Pancreas (tissue), 10 donors: ENCODE measurements at regions not wholly inside any gene's neighbourhood (a gene's known extent, or its start where the extent isn't known, plus 50 kb on each side); places are given as distances from the start of the nearest gene placed in this dataset.

Experiments
- ATAC-seq, 4 donors: fragments of 200-7000 bp; cut with Tn5 transposase; one replicate each; pipeline versions ENCODE4 v1.8.0 to v1.9.1; 2020; ENCODE audit warnings: mild to moderate bottlenecking in 4 of 4, moderate library complexity in 4 of 4
- DNase-seq, 6 donors: peaks; one replicate each; pipeline ENCODE4 v3.0.0-alpha.2; 2020
- FAIRE-seq: peaks from 2 replicates; lab custom pipeline; 2012; peaks lifted over from hg19 to GRCh38; lab: Jason Lieb, UNC
- H3K27ac ChIP-seq, 4 donors: fragments of 200-600 bp; sonication (generic); 1 replicate in 3 of 4; 2 replicates in 1 of 4; pipeline versions ENCODE4 v1.5.0 to v1.8.0; 2020
- H3K27me3 ChIP-seq, 4 donors: fragments of 200-600 bp; one replicate each; pipeline ENCODE4 v1.8.0; 2021
- H3K36me3 ChIP-seq, 3 donors: fragments of 200-600 bp; sonication (generic) in 1 of 3; one replicate each; pipeline versions ENCODE4 v1.5.0 to v1.8.0; 2020 to 2021
- H3K4me1 ChIP-seq, 3 donors: fragments of 200-600 bp; one replicate each; pipeline ENCODE4 v1.8.0; 2021
- H3K4me3 ChIP-seq, 4 donors: fragments of 200-600 bp; sonication (generic) in 2 of 4; one replicate each; pipeline versions ENCODE4 v1.5.0 to v1.8.0; 2020 to 2021
- H3K9me3 ChIP-seq, 4 donors: fragments of 200-600 bp; one replicate each; pipeline ENCODE4 v1.8.0; 2021
- WGBS, 2 donors: extraction: QIAGEN DNeasy Blood & Tissue Kit; methylation state at CpG; one replicate each; pipeline ENCODE4 v1.1.7; 2013; 5-methylcytosine and 5-hydroxymethylcytosine counted together
- intact Hi-C, 3 donors: fragments of 100-400 bp; cut with DNase I; formaldehyde crosslinking; loops; one replicate each; pipeline versions ENCODE4 v1.11.1 to v1.14.2; 2022
- TF ChIP-seq, protein P1 (sequence below), 4 donors: fragments of 200-600 bp; sonication (generic) in 3 of 4; IDR thresholded peaks; one replicate each; pipeline versions ENCODE4 v1.5.0 to v1.8.0; 2021; ENCODE audit warnings: antibody characterized with exemption in 4 of 4
- donor health status: healthy with polysubstance abuse.
- donor health status: DM: no; HTN: no; CAD: no; lungs with moderate emphysema.
- donor health status: DM: no; HTN: no; CAD: no.
- donor health status: control.
- donor health status: control.
- donor health status: Bipolar disorder and iron deficiency.
- donor health status: DM: yes; HTN: yes; CAD: no.
- donor health status: DM: no; HTN: no; CAD: no.
- donor health status: DM: no; HTN: no; CAD: no.
- donor health status: DM: yes; HTN: yes; CAD: no.

DNA sequence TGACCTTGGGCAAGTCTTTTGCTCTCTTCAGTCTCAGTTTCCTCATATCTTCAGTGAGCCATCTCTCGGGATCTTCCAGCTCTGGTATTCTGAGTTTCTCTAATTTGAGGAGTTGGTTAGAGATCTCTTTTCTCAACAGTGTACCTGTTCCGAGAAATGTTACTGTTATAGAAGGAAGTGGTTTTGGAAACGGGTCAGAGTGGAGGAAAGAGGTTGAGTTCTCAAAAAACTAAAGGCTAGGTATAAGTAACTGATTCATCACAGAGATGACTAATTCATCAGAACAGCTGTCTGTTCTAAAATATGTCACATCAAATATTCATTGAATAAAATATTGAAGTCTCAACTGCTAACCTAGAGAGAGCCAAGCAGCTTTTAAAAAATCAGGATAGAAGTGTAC, 106.6 kb downstream of the PALM2AKAP2 start:
- no peak overlapping the region for H3K27ac ChIP-seq
- H3K27me3 ChIP-seq = no peaks in the 10 kb centered on the region
- TF ChIP-seq, protein P1, sequence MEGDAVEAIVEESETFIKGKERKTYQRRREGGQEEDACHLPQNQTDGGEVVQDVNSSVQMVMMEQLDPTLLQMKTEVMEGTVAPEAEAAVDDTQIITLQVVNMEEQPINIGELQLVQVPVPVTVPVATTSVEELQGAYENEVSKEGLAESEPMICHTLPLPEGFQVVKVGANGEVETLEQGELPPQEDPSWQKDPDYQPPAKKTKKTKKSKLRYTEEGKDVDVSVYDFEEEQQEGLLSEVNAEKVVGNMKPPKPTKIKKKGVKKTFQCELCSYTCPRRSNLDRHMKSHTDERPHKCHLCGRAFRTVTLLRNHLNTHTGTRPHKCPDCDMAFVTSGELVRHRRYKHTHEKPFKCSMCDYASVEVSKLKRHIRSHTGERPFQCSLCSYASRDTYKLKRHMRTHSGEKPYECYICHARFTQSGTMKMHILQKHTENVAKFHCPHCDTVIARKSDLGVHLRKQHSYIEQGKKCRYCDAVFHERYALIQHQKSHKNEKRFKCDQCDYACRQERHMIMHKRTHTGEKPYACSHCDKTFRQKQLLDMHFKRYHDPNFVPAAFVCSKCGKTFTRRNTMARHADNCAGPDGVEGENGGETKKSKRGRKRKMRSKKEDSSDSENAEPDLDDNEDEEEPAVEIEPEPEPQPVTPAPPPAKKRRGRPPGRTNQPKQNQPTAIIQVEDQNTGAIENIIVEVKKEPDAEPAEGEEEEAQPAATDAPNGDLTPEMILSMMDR (IDR thresholded peaks at IDR 0.05) = no peak
- intact Hi-C loops = no loop called here
- DNase-seq (no peak), ATAC-seq (no peak), FAIRE-seq (no peak)
- no peaks in the 10 kb centered on the region for H3K9me3 ChIP-seq
- WGBS, 2 donors = 57 to 65% methylated on average over 3 of the region's 3 CpGs
- no peaks in the 10 kb centered on the region for H3K4me1 ChIP-seq
- no peak overlapping the region for H3K4me3 ChIP-seq
- H3K36me3 ChIP-seq = no peaks in the 10 kb centered on the region

DNA sequence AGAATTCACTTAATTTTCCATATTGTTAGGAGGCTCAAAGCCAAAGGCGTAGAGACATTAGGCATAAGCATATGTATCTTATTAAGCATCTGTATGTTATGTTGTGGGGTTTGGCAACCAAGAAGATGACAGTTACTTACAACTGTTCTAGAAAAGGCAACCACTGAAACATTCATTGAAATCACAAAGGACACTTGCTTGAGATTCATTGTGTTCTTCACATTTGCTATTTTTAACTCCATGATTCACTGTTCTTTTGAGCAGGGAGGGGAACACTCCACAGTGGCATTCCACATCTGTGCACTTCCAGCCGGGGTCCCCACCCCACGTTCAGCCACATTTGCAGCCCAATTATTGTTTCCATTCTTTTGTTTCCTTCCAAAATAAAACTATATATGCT, 107.1 kb downstream of the PALM2AKAP2 start:
- Histone ChIP-seq H3K4me1 (no peaks in the 10 kb centered on the region), H3K36me3 (no peaks in the 10 kb centered on the region), H3K4me3 (no peak overlapping the region), H3K27ac (no peak overlapping the region), H3K27me3 (no peaks in the 10 kb centered on the region), H3K9me3 (no peaks in the 10 kb centered on the region)
- DNase-seq (no peak), FAIRE-seq (no peak), ATAC-seq (no peak)
- intact Hi-C loops = no loop called here
- TF ChIP-seq, protein P1 (IDR thresholded peaks at IDR 0.05) = no peak
- 82 to 85% methylated on average over 3 of the region's 3 CpGs for WGBS, 2 donors

DNA sequence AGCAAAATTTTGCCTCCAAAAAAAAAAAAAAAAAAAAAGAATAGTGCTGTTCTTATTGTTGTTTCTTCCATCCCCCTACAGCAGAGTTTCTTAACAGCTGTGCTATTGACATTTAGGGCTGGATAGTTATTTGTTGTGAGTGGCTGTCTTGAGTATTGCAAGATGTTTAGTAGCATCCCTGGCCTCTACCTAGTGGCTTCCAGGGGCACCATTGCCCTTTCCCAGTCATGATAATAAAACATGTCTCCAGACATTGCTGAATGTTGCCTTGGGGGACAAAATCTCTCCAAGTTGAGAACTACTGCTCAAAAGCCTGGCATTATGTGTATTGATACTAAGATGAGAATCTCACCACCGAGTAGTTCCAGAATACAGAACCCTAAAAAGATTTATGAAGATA, 108.7 kb downstream of the PALM2AKAP2 start:
- H3K36me3 ChIP-seq = no peaks in the 10 kb centered on the region
- H3K4me1 ChIP-seq = no peaks in the 10 kb centered on the region
- no peak overlapping the region for H3K4me3 ChIP-seq
- no peak overlapping the region for H3K27ac ChIP-seq
- TF ChIP-seq, protein P1 (IDR thresholded peaks at IDR 0.05) = no peak
- H3K27me3 ChIP-seq = no peaks in the 10 kb centered on the region
- FAIRE-seq (no peak), DNase-seq (no peak), ATAC-seq (no peak)
- 57 to 70% methylated on average over 1 of the region's 1 CpG for WGBS, 2 donors
- no peaks in the 10 kb centered on the region for H3K9me3 ChIP-seq
- intact Hi-C loops = no loop called here

DNA sequence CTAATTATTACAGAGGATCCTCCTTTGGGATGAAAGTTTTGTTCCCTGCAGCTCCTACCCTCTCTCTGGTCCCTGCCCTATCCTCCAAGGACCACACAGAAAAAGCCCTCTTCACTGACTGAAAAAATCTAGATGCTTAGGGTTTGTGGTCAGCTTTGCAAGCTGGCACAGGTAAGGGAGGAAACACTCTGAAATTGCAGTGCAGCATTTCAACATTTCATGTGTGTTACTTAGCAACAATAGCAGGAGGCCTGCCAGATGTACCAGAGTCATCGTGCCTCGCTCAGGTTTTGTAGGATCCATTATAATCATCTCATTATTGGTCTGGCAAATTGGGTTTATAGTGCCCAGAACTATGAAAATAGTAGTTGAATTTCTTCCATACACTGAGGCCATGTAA, 109.5 kb downstream of the PALM2AKAP2 start:
- TF ChIP-seq, protein P1 (IDR thresholded peaks at IDR 0.05) = no peak
- Histone ChIP-seq H3K27ac (no peak overlapping the region), H3K4me1 (no peaks in the 10 kb centered on the region), H3K4me3 (no peak overlapping the region), H3K9me3 (no peaks in the 10 kb centered on the region), H3K36me3 (no peaks in the 10 kb centered on the region), H3K27me3 (no peaks in the 10 kb centered on the region)
- FAIRE-seq (no peak), ATAC-seq (peak in 1 of 4 donors; percentile 56), DNase-seq (no peak)
- WGBS, 2 donors = 82 to 90% methylated on average over 2 of the region's 2 CpGs
- intact Hi-C loops = no loop called here

DNA sequence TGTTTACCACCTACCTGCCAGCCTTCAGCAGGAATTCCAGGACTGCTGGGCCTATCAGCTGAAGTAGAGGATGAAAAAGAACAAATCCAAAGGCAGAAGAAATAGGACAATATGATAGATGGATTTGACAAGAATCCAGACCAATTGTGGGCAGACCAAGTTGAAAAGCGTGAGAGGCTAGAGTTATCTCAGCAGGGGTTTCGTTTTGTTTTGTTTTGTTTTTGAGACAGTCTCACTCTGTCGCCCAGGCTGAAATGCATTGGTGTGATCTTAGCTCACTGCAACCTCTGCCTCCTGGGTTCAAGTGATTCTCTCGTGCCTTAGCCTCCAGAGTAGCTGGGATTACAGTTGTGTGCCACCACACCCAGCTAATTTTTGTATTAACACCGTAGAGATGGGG, 113.2 kb downstream of the PALM2AKAP2 start:
- Histone ChIP-seq H3K4me1 (no peaks in the 10 kb centered on the region), H3K36me3 (no peaks in the 10 kb centered on the region), H3K27me3 (no peaks in the 10 kb centered on the region), H3K4me3 (no peak overlapping the region), H3K9me3 (no peaks in the 10 kb centered on the region), H3K27ac (no peak overlapping the region)
- no peak for FAIRE-seq
- TF ChIP-seq, protein P1 (IDR thresholded peaks at IDR 0.05) = no peak
- no peak for DNase-seq
- 76 to 78% methylated on average over 5 of the region's 5 CpGs for WGBS, 2 donors
- no peak for ATAC-seq
- intact Hi-C loops = no loop called here
